Fibroblast of mammary gland (primary cell): ENCODE measurements at regions not wholly inside any gene's neighbourhood (a gene's known extent, or its start where the extent isn't known, plus 50 kb on each side); places are given as distances from the start of the nearest gene placed in this dataset.

Experiments
- DNase-seq: peaks from one replicate; pipeline ENCODE4 v3.0.0-alpha.2; 2010; ENCODE audit warnings: low read depth
- H3K4me3 ChIP-seq: 2 replicates; pipeline ENCODE4 v1.5.1; 2011; ENCODE audit warnings: low read depth, mild to moderate bottlenecking, low read length, moderate library complexity; ENCODE audit not compliant: control insufficient read depth
- TF ChIP-seq, protein P1 (sequence below): conservative IDR thresholded peaks from 2 replicates; pipeline ENCODE4 v1.5.1; 2011; ENCODE audit warnings: low read depth, low read length, inconsistent platforms; ENCODE audit not compliant: control insufficient read depth, insufficient read depth

DNA sequence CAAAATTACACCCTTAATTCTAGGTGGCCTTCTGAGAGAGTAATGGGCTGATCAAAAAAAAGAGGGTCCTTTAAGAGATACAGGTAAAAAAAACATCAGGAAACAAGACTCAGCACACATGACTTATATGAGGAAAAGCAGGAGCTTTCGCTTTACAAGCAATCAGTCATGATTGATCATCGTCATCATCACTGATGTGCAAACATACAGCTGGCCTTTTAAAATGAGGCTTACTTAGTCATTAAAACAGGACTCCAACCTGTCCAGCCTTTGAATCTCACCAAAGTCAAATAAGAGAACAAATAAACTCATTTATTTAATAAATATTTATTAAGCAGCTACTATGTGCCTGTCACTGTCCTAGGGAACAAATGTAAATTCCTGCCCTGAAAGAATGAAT lies 255.3 kb downstream of the SKAP2 start:
- DNase-seq = no peak
- H3K4me3 ChIP-seq = no peak overlapping the region
- TF ChIP-seq, protein P1, sequence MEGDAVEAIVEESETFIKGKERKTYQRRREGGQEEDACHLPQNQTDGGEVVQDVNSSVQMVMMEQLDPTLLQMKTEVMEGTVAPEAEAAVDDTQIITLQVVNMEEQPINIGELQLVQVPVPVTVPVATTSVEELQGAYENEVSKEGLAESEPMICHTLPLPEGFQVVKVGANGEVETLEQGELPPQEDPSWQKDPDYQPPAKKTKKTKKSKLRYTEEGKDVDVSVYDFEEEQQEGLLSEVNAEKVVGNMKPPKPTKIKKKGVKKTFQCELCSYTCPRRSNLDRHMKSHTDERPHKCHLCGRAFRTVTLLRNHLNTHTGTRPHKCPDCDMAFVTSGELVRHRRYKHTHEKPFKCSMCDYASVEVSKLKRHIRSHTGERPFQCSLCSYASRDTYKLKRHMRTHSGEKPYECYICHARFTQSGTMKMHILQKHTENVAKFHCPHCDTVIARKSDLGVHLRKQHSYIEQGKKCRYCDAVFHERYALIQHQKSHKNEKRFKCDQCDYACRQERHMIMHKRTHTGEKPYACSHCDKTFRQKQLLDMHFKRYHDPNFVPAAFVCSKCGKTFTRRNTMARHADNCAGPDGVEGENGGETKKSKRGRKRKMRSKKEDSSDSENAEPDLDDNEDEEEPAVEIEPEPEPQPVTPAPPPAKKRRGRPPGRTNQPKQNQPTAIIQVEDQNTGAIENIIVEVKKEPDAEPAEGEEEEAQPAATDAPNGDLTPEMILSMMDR = no peak

DNA sequence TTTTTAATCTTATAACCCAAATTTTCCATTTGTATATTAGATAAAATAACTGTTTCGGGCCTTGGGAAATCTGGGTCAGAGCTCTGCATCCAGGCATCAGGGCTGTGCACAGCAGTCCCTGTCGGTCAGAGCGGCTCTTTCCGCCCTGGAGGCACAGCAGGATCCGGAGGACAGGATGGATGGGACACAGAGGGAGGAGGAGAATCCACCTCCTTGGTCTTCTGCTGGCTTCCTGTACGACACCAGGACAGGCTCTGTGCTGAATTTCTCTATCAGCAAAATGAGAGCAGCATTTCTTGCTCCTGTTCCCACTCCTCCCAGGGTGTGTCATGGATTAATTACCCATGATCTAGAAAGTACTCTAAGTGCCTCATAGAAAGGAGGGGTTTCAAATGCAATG lies 254.9 kb downstream of the SKAP2 start:
- DNase-seq = no peak
- no peak overlapping the region for H3K4me3 ChIP-seq
- TF ChIP-seq, protein P1 = no peak

DNA sequence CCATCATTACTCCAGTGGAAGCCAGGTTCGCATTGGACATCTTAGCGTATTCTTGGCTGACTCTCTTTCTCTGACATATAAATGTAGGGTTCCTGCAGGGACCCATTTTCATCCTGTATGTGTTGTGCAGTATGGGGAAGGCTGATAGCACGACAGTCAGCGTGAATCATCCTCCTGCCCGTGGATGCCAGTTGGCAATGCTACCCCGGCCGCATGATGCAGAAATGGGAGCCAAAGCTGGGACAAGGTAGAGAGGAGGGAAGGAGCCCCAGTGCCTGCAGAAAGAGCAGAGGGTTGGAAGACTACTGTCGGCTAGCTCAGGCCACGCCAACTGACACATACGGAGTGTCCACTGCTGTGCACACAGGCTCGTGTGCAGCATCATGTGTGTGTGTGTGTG lies 251.6 kb downstream of the SKAP2 start:
- no peak overlapping the region for H3K4me3 ChIP-seq
- DNase-seq = no peak

DNA sequence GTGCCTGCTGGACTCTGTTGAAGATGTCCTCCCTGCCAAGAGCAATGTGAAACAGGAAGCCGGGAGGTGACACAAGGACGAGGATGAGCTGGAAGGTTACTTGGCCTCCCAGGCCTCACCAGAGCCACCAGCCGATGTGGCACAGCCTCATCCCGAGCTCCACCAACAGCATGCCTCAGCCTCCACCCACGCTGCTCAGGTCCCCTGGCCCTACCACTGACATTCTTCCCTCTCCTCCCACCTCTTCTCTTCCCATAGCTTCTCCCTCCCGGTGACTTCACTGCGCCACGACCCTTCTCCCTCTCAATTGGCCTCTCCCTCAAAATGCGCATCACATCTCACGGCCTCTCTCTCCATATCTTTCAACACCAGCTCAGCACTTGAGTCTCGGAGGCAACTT lies 249.9 kb downstream of the SKAP2 start:
- H3K4me3 ChIP-seq = no peak overlapping the region
- TF ChIP-seq, protein P1 = no peak
- DNase-seq = no peak

More for the DNA sequence above, 251.6 kb downstream of the SKAP2 start:
- TF ChIP-seq, protein P1 = no peak

DNA sequence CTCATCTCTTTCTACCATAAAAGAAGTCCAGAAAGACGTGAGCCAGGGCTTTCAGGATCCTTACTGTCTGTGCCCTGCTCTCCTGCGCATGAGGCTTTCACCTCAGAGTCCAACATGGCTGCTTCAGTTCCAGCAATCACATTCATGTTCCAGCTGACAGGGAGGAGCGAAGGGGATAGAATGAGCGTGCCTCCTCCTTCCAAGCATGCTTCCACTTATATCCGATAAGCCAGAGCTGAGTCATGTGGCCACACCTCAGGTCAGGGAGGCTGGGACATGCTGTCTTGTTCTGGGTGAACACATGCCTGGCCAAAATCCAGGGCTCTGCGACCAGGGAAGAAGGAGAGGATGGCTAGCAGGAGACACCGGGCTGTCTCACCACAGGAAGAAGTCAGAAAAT lies 248.2 kb downstream of the SKAP2 start:
- no peak overlapping the region for H3K4me3 ChIP-seq
- TF ChIP-seq, protein P1 = no peak
- peak; percentile 50 for DNase-seq

DNA sequence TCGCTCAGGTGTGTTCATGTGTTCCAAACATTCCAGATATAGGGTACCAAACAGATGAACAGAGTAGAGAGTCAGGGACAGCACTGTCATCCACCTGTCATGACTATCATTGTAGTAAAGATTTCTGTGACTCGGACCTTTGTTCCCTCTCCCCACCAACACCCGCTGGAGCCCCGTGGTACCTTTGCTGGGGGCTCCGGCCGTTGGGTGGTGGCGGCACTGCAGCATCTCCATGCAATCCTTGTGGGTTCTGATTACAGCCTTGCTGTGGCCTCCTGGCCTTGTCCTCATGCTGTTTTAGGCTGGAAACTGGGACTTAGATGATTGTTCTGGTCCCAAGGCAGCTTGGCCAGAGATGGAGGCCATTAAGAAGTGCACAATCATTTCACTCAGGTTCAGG lies 247.3 kb downstream of the SKAP2 start:
- no peak overlapping the region for H3K4me3 ChIP-seq
- no peak for DNase-seq
- TF ChIP-seq, protein P1 = no peak
